ENCODE measurements at regions not wholly inside any gene's neighbourhood (a gene's known extent, or its start where the extent isn't known, plus 50 kb on each side); places are given as distances from the start of the nearest gene placed in this dataset.

GRCh38 chr7:113810080-113810744 lies 108.6 kb downstream of the PPP1R3A start:
- ChIA-PET POLR2A (no interaction called here), CTCF (interaction anchor here (2.3 kb wide), 1 partner anchor 14 kb away, joined by 6 read pairs; no protein-coding TSS in a partner anchor)
- no peak for DNase-seq (ENCODE audit: extremely low spot score)
- TF ChIP-seq, protein P1, sequence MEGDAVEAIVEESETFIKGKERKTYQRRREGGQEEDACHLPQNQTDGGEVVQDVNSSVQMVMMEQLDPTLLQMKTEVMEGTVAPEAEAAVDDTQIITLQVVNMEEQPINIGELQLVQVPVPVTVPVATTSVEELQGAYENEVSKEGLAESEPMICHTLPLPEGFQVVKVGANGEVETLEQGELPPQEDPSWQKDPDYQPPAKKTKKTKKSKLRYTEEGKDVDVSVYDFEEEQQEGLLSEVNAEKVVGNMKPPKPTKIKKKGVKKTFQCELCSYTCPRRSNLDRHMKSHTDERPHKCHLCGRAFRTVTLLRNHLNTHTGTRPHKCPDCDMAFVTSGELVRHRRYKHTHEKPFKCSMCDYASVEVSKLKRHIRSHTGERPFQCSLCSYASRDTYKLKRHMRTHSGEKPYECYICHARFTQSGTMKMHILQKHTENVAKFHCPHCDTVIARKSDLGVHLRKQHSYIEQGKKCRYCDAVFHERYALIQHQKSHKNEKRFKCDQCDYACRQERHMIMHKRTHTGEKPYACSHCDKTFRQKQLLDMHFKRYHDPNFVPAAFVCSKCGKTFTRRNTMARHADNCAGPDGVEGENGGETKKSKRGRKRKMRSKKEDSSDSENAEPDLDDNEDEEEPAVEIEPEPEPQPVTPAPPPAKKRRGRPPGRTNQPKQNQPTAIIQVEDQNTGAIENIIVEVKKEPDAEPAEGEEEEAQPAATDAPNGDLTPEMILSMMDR (IDR thresholded peaks at IDR 0.05; ENCODE audit: control extremely low read depth, extremely low read depth, low read depth, missing control alignments), result no peak

GRCh38 chr7:113809581-113809980 lies 109.2 kb downstream of the PPP1R3A start:
- TF ChIP-seq, protein P1 (IDR thresholded peaks at IDR 0.05; ENCODE audit: control extremely low read depth, extremely low read depth, low read depth, missing control alignments), result no peak
- no peak for DNase-seq (ENCODE audit: extremely low spot score)
- CTCF ChIA-PET, result interaction anchor here (2.3 kb wide), 1 partner anchor 14 kb away, joined by 6 read pairs; no protein-coding TSS in a partner anchor
- POLR2A ChIA-PET, result no interaction called here

GRCh38 chr7:113806633-113807327 lies 112.0 kb downstream of the PPP1R3A start:
- TF ChIP-seq, protein P1 (IDR thresholded peaks at IDR 0.05; ENCODE audit: control extremely low read depth, extremely low read depth, low read depth, missing control alignments), result no peak
- no peak for DNase-seq (ENCODE audit: extremely low spot score)
- ChIA-PET POLR2A (no interaction called here), CTCF (interaction anchor here (1.9 kb wide), 1 partner anchor 10 kb away, joined by 4 read pairs; no protein-coding TSS in a partner anchor)

DNA sequence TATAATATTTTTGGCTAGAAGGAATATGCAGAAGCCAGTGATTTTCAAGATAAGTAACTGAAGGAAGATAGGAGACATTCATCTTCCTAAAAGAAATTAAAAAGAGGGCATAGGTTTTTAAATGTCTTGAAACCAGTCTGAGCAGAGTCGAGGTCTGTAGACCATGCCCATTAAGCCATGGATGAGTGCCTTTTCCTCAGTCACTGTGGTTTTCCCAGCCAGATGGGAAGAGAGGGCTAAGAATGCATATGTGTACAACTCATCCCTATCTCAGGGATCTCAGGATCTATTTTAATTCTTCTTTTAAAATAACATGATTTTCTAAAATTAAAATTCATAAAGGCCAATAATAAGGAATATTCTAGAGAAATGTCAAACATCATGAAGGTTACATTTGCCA lies 112.8 kb downstream of the PPP1R3A start:
- CTCF ChIA-PET, result interaction anchor here (1.9 kb wide), 1 partner anchor 11 kb away, joined by 4 read pairs; no protein-coding TSS in a partner anchor

DNA sequence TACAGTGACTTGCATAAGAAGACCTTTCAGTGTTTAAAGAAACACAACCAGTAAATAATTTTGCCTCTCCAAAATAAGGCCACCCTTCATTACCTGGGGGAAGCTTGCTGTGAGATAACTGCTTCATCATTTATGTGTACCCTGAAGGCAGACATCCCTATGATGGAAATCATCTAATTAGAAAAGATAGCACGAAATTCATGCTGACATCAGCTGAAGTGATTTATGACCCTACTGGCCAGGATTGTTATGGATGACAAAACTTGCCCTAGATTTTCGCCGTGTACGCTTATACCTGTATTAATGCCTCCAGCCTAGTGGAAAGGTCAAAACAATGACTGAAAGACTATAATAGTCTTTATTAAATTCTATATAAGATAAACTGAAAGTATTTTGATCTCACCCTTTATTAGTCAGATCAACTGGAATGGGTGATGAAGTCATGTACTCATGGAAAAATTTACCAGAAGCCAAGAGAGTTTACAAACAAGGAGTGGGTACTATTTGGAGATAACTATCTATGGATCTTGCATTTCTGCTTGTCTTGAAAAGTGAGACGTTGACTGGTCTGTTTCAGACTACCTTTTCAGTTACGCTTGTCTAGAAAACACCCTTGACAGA lies 114.2 kb downstream of the PPP1R3A start:
- no peak for DNase-seq (ENCODE audit: extremely low spot score)
- POLR2A ChIA-PET, result no interaction called here
- CTCF ChIA-PET, result interaction anchor here (1.9 kb wide), 1 partner anchor 13 kb away, joined by 4 read pairs; no protein-coding TSS in a partner anchor
- TF ChIP-seq, protein P1 (IDR thresholded peaks at IDR 0.05; ENCODE audit: control extremely low read depth, extremely low read depth, low read depth, missing control alignments), result no peak

More for the DNA sequence above, 112.8 kb downstream of the PPP1R3A start:
- POLR2A ChIA-PET, result no interaction called here
- DNase-seq (ENCODE audit: extremely low spot score), result no peak
- TF ChIP-seq, protein P1 (IDR thresholded peaks at IDR 0.05; ENCODE audit: control extremely low read depth, extremely low read depth, low read depth, missing control alignments), result no peak

- DNase-seq (ENCODE audit: extremely low spot score), result no peak
- TF ChIP-seq, protein P1 (IDR thresholded peaks at IDR 0.05; ENCODE audit: control extremely low read depth, extremely low read depth, low read depth, missing control alignments), result no peak
- POLR2A ChIA-PET, result no interaction called here
- CTCF ChIA-PET, result interaction anchor here (1.0 kb wide), 1 partner anchor 15 kb away, joined by 4 read pairs; no protein-coding TSS in a partner anchor
Observed at GRCh38 chr7:113801751-113802150, 117.1 kb downstream of the PPP1R3A start.

Data from GM10248 (cell line).